Chondrocyte (in vitro differentiated cells): ENCODE measurements at regions not wholly inside any gene's neighbourhood (a gene's known extent, or its start where the extent isn't known, plus 50 kb on each side); places are given as distances from the start of the nearest gene placed in this dataset.
A peak's percentile ranks its signal among the peaks of the same experiment; 100 is the strongest.

ENCODE experiments used
- DNase-seq: peaks from one replicate; pipeline ENCODE4 v3.0.0; 2021; ENCODE audit warnings: mixed read lengths, low spot score
- H3K27ac Mint-ChIP-seq: one replicate; pipeline ENCODE4 v1.8.0; 2021; ENCODE audit warnings: mild to moderate bottlenecking, moderate library complexity, mixed read lengths; ENCODE audit not compliant: unreplicated experiment
- H3K27me3 Mint-ChIP-seq: 2 replicates; pipeline ENCODE4 v1.8.0; 2021; ENCODE audit warnings: low read depth, mixed read lengths
- H3K36me3 Mint-ChIP-seq: 2 replicates; pipeline ENCODE4 v1.8.0; 2021; ENCODE audit warnings: low read depth, mixed read lengths
- H3K4me1 Mint-ChIP-seq: 2 replicates; pipeline ENCODE4 v1.8.0; 2021; ENCODE audit warnings: low read depth, mild to moderate bottlenecking, mixed read lengths
- H3K4me3 Mint-ChIP-seq: one replicate; pipeline ENCODE4 v1.8.0; 2021; ENCODE audit warnings: mild to moderate bottlenecking, moderate library complexity, mixed read lengths; ENCODE audit not compliant: unreplicated experiment
- H3K9me3 Mint-ChIP-seq: 2 replicates; pipeline ENCODE4 v1.8.0; 2021; ENCODE audit warnings: low read depth, mixed read lengths
- CTCF ChIP-seq: fragments of 200-600 bp; sonication (generic); IDR thresholded peaks from 2 replicates; pipeline ENCODE4 v1.5.0; 2021; ENCODE audit warnings: antibody characterized with exemption, mild to moderate bottlenecking, moderate library complexity

GRCh38 chr4:138802499-138802898 lies 213.1 kb upstream of the NOCT start:
- no peak overlapping the region for H3K4me3 Mint-ChIP-seq
- H3K9me3 Mint-ChIP-seq: no peaks in the 10 kb centered on the region
- no peak for DNase-seq
- H3K4me1 Mint-ChIP-seq: peaks cover 6% of the 10 kb centered on the region
- no peaks in the 10 kb centered on the region for H3K36me3 Mint-ChIP-seq
- peak; percentile 29 for TF ChIP-seq CTCF
- H3K27ac Mint-ChIP-seq: no peak overlapping the region
- H3K27me3 Mint-ChIP-seq: peaks cover 19% of the 10 kb centered on the region

DNA sequence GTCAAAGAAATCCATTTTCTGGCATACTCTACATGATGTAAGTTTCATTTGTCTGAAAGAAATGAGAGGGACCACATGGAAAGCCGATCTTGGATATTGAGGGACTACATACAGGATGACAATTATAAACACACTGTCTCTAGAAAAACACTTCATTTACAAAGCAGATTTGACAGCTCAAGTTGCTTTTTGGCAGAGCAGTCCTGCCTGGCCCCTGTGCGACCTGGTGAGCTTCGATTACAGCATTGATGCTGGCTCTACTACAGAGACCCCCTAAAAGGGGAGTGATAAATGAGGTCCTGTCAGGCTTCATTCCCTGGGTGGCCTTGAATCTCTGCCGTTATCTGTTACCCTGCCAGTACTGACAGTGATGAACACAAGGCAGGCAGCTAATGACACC lies 215.2 kb upstream of the NOCT start:
- H3K27me3 Mint-ChIP-seq: peaks cover 18% of the 10 kb centered on the region

DNA sequence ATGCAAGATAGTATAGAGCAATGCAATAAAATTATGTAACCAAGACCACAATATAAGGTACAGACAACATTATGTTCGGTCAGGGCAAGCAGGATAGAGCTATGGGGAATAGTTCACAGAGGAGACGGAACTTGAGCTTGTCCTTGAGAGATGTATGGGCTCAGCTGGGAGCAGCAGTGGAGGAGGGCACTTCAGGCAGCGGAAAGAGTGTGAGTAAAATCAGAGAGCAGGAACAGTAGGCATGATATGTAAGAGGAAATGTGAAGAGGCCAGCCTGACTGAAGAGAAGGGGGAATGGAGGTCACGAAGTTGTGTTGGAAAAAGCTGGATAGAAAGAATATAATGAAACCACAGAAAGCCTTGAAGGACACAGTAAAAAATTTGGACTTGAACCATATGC lies 217.2 kb upstream of the NOCT start:
- TF ChIP-seq CTCF: no peak
- H3K27ac Mint-ChIP-seq: no peak overlapping the region
- no peaks in the 10 kb centered on the region for H3K36me3 Mint-ChIP-seq
- H3K4me3 Mint-ChIP-seq: no peak overlapping the region
- H3K9me3 Mint-ChIP-seq: no peaks in the 10 kb centered on the region
- DNase-seq: no peak
- no peaks in the 10 kb centered on the region for H3K4me1 Mint-ChIP-seq
- peaks cover 9% of the 10 kb centered on the region for H3K27me3 Mint-ChIP-seq

More for the DNA sequence above, 215.2 kb upstream of the NOCT start:
- H3K27ac Mint-ChIP-seq: no peak overlapping the region
- H3K9me3 Mint-ChIP-seq: no peaks in the 10 kb centered on the region
- H3K4me1 Mint-ChIP-seq: peaks cover 6% of the 10 kb centered on the region
- no peak for TF ChIP-seq CTCF
- no peak overlapping the region for H3K4me3 Mint-ChIP-seq
- no peaks in the 10 kb centered on the region for H3K36me3 Mint-ChIP-seq
- DNase-seq: no peak

GRCh38 chr4:138797646-138798045 lies 217.9 kb upstream of the NOCT start:
- no peaks in the 10 kb centered on the region for H3K4me1 Mint-ChIP-seq
- no peaks in the 10 kb centered on the region for H3K9me3 Mint-ChIP-seq
- no peaks in the 10 kb centered on the region for H3K36me3 Mint-ChIP-seq
- peaks cover 6% of the 10 kb centered on the region for H3K27me3 Mint-ChIP-seq
- H3K27ac Mint-ChIP-seq: no peak overlapping the region
- H3K4me3 Mint-ChIP-seq: no peak overlapping the region
- TF ChIP-seq CTCF: no peak
- no peak for DNase-seq

DNA sequence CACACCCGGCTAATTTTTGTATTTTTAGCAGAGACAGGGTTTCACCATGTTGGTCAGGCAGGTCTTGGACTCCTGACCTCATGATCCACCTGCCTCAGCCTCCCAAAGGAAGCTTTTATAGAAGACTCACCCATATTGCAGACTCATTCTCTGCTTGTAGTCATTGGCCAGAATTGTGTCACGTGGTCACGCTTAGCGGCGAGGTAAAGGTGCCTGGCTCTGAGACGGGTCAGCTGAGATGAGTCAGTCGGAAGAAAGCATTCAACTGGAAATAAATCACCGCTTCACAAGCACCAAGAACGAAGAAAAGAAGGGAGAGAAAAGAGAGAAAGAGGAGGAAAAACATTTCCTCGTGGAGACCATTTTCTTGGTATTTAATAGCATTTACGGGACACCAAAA lies 218.8 kb upstream of the NOCT start:
- Mint-ChIP-seq H3K36me3 (no peaks in the 10 kb centered on the region), H3K27ac (no peak overlapping the region), H3K27me3 (peaks cover 6% of the 10 kb centered on the region), H3K4me1 (no peaks in the 10 kb centered on the region), H3K9me3 (no peaks in the 10 kb centered on the region), H3K4me3 (no peak overlapping the region)
- no peak for TF ChIP-seq CTCF
- no peak for DNase-seq
